ENCODE measurements at regions not wholly inside any gene's neighbourhood (a gene's known extent, or its start where the extent isn't known, plus 50 kb on each side); places are given as distances from the start of the nearest gene placed in this dataset.

GRCh38 chrX:45668686-45669443, 468.2 kb upstream of the DIPK2B start:
- DNase-seq (ENCODE audit: low spot score): no peak
- in situ Hi-C loops (cut with MboI; ENCODE audit: low sequenced_read_pairs, unreplicated experiment): no loop called here
- TF ChIP-seq CTCF (IDR thresholded peaks at IDR 0.05; ENCODE audit: borderline replicate concordance, control extremely low read depth, extremely low read depth, insufficient read depth, missing control alignments): no peak

- DNase-seq (ENCODE audit: low spot score): no peak
- TF ChIP-seq CTCF (IDR thresholded peaks at IDR 0.05; ENCODE audit: borderline replicate concordance, control extremely low read depth, extremely low read depth, insufficient read depth, missing control alignments): no peak
- in situ Hi-C loops (cut with MboI; ENCODE audit: low sequenced_read_pairs, unreplicated experiment): no loop called here
Observed at GRCh38 chrX:45667666-45668065, 467.0 kb upstream of the DIPK2B start.

GRCh38 chrX:45664727-45665290, 464.1 kb upstream of the DIPK2B start:
- no peak for DNase-seq (ENCODE audit: low spot score)
- TF ChIP-seq CTCF (IDR thresholded peaks at IDR 0.05; ENCODE audit: borderline replicate concordance, control extremely low read depth, extremely low read depth, insufficient read depth, missing control alignments): no peak
- in situ Hi-C loops (cut with MboI; ENCODE audit: low sequenced_read_pairs, unreplicated experiment): no loop called here

GRCh38 chrX:45660477-45660876, 459.8 kb upstream of the DIPK2B start:
- DNase-seq (ENCODE audit: low spot score): no peak
- in situ Hi-C loops (cut with MboI; ENCODE audit: low sequenced_read_pairs, unreplicated experiment): no loop called here
- TF ChIP-seq CTCF (IDR thresholded peaks at IDR 0.05; ENCODE audit: borderline replicate concordance, control extremely low read depth, extremely low read depth, insufficient read depth, missing control alignments): no peak

- DNase-seq (ENCODE audit: low spot score): no peak
- TF ChIP-seq CTCF (IDR thresholded peaks at IDR 0.05; ENCODE audit: borderline replicate concordance, control extremely low read depth, extremely low read depth, insufficient read depth, missing control alignments): no peak
- in situ Hi-C loops (cut with MboI; ENCODE audit: low sequenced_read_pairs, unreplicated experiment): no loop called here
Observed at GRCh38 chrX:45633419-45633818, 432.7 kb upstream of the DIPK2B start.

- in situ Hi-C loops (cut with MboI; ENCODE audit: low sequenced_read_pairs, unreplicated experiment): no loop called here
- DNase-seq (ENCODE audit: low spot score): no peak
- TF ChIP-seq CTCF (IDR thresholded peaks at IDR 0.05; ENCODE audit: borderline replicate concordance, control extremely low read depth, extremely low read depth, insufficient read depth, missing control alignments): no peak
Observed at GRCh38 chrX:45632506-45632905, 431.8 kb upstream of the DIPK2B start.
